ENCODE measurements at regions not wholly inside any gene's neighbourhood (a gene's known extent, or its start where the extent isn't known, plus 50 kb on each side); places are given as distances from the start of the nearest gene placed in this dataset.
"Not testable (repeated sequence)": the region's sequence is repeated elsewhere in the genome, so short reads cannot be mapped to it uniquely, and the experiment has no call there.

- intact Hi-C loops (cut with micrococcal nuclease), result no loop called here
Measured at GRCh38 chr14:28305938-28306337, 460.6 kb upstream of the FOXG1 start.

- intact Hi-C loops (cut with micrococcal nuclease), result no loop called here
Measured at GRCh38 chr14:28307506-28307905, 459.1 kb upstream of the FOXG1 start.

- intact Hi-C loops (cut with micrococcal nuclease), result no loop called here
Measured at GRCh38 chr14:28308734-28309133, 457.9 kb upstream of the FOXG1 start.

- intact Hi-C loops (cut with micrococcal nuclease), result not testable (repeated sequence)
Measured at GRCh38 chr14:28317890-28318675, 448.5 kb upstream of the FOXG1 start.

- intact Hi-C loops (cut with micrococcal nuclease), result no loop called here
Measured at GRCh38 chr14:28321475-28322244, 444.9 kb upstream of the FOXG1 start.

- intact Hi-C loops (cut with micrococcal nuclease), result no loop called here
Measured at GRCh38 chr14:28323366-28323765, 443.2 kb upstream of the FOXG1 start.

GRCh38 chr14:28323951-28324741, 442.4 kb upstream of the FOXG1 start:
- intact Hi-C loops (cut with micrococcal nuclease), result no loop called here

- intact Hi-C loops (cut with micrococcal nuclease), result no loop called here
Measured at GRCh38 chr14:28340816-28341215, 425.8 kb upstream of the FOXG1 start.

- intact Hi-C loops (cut with micrococcal nuclease), result no loop called here
Measured at GRCh38 chr14:28344381-28344780, 422.2 kb upstream of the FOXG1 start.

GRCh38 chr14:28348797-28349196, 417.8 kb upstream of the FOXG1 start:
- intact Hi-C loops (cut with micrococcal nuclease), result no loop called here

- intact Hi-C loops (cut with micrococcal nuclease), result no loop called here
Measured at GRCh38 chr14:28356819-28357218, 409.8 kb upstream of the FOXG1 start.

- intact Hi-C loops (cut with micrococcal nuclease), result no loop called here
Measured at GRCh38 chr14:28361486-28361885, 405.1 kb upstream of the FOXG1 start.

GRCh38 chr14:28365510-28365909, 401.1 kb upstream of the FOXG1 start:
- intact Hi-C loops (cut with micrococcal nuclease), result no loop called here

GRCh38 chr14:28373721-28374120, 392.9 kb upstream of the FOXG1 start:
- intact Hi-C loops (cut with micrococcal nuclease), result no loop called here

GRCh38 chr14:28375295-28375694, 391.3 kb upstream of the FOXG1 start:
- intact Hi-C loops (cut with micrococcal nuclease), result no loop called here

- intact Hi-C loops (cut with micrococcal nuclease), result no loop called here
Measured at GRCh38 chr14:28381656-28382055, 384.9 kb upstream of the FOXG1 start.

GRCh38 chr14:28382444-28383190, 384.0 kb upstream of the FOXG1 start:
- intact Hi-C loops (cut with micrococcal nuclease), result no loop called here

- intact Hi-C loops (cut with micrococcal nuclease), result no loop called here
Measured at GRCh38 chr14:28398506-28398905, 368.1 kb upstream of the FOXG1 start.

GRCh38 chr14:28401705-28402104, 364.9 kb upstream of the FOXG1 start:
- intact Hi-C loops (cut with micrococcal nuclease), result not testable (repeated sequence)

GRCh38 chr14:28406196-28406595, 360.4 kb upstream of the FOXG1 start:
- intact Hi-C loops (cut with micrococcal nuclease), result no loop called here

Data from T-helper 1 cell treated with Interleukin-12 subunit alpha and Interleukin-12 subunit beta and Interleukin-4 antibody, amounts not matched to agents 30 ng/mL and 1 ng/mL, for 36 hours (primary cell).